ENCODE measurements at regions not wholly inside any gene's neighbourhood (a gene's known extent, or its start where the extent isn't known, plus 50 kb on each side); places are given as distances from the start of the nearest gene placed in this dataset.

- intact Hi-C loops (cut with DNase I; ENCODE audit: low total_unique reads): no loop called here
- Histone ChIP-seq H3K27ac (no peak overlapping the region), H3K9me3 (no peaks in the 10 kb centered on the region), H3K36me3 (no peaks in the 10 kb centered on the region), H3K4me1 (no peaks in the 10 kb centered on the region), H3K4me3 (no peak overlapping the region), H3K27me3 (peaks cover 0 to 30% of the 10 kb centered on the region in 2 donors)
- DNase-seq (ENCODE audit: low spot score in 2 of 2): no peak
- no peak for TF ChIP-seq POLR2A (IDR thresholded peaks at IDR 0.05)
- TF ChIP-seq POLR2AphosphoS5 (IDR thresholded peaks at IDR 0.05): no peak
- no peak for TF ChIP-seq CTCF (IDR thresholded peaks at IDR 0.05)
These were observed 238.1 kb upstream of the DIAPH2 start for GRCh38 chrX:96446524-96446923.

DNA sequence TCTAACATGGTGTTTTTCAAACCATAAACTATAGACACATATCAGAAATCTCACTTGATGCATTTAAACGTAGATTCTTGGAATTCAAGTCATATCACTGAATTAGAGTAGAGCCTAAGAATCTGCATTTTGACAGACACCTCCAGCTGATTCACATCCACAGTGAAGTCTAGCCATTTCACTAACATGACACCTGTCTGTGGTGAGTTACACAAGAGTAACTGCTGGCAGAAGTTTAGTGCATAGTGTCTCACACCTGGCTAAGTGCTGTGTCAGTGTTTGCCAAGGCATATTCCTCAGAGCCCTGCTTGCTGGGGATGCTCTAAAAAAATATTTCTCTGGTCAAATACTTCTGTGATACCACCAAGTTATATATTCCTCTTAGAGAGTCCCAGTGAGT is 237.5 kb upstream of the DIAPH2 start:
- Histone ChIP-seq H3K27me3 (peaks cover 0 to 30% of the 10 kb centered on the region in 2 donors), H3K36me3 (no peaks in the 10 kb centered on the region), H3K27ac (no peak overlapping the region), H3K4me1 (no peaks in the 10 kb centered on the region), H3K4me3 (no peak overlapping the region), H3K9me3 (no peaks in the 10 kb centered on the region)
- DNase-seq (ENCODE audit: low spot score in 2 of 2): no peak
- intact Hi-C loops (cut with DNase I; ENCODE audit: low total_unique reads): no loop called here
- TF ChIP-seq POLR2A (IDR thresholded peaks at IDR 0.05): no peak
- TF ChIP-seq CTCF (IDR thresholded peaks at IDR 0.05): no peak
- no peak for TF ChIP-seq POLR2AphosphoS5 (IDR thresholded peaks at IDR 0.05)

DNA sequence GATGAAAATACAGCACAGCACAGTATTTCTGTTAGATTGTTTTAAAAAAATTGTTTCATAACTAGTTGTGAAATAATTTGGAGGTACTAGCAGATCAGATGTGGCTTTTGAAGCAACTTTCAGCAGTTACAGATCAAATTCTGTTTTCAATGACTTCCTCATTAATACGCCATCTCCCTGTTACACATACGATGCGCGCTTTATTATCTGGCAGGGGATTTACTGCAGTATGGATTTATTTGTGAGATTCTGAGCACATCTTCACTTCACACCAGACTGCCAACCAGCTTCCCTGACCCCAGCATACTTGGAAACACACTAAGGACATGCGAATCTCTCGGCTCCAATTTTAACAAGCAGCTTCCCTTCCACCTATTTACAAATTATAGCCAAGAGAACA is 235.5 kb upstream of the DIAPH2 start:
- Histone ChIP-seq H3K27me3 (peaks cover 0 to 30% of the 10 kb centered on the region in 2 donors), H3K27ac (no peak overlapping the region), H3K4me3 (no peak overlapping the region), H3K4me1 (no peaks in the 10 kb centered on the region), H3K36me3 (no peaks in the 10 kb centered on the region), H3K9me3 (no peaks in the 10 kb centered on the region)
- intact Hi-C loops (cut with DNase I; ENCODE audit: low total_unique reads): no loop called here
- no peak for DNase-seq (ENCODE audit: low spot score in 2 of 2)
- no peak for TF ChIP-seq CTCF (IDR thresholded peaks at IDR 0.05)
- TF ChIP-seq POLR2AphosphoS5 (IDR thresholded peaks at IDR 0.05): no peak
- no peak for TF ChIP-seq POLR2A (IDR thresholded peaks at IDR 0.05)

DNA sequence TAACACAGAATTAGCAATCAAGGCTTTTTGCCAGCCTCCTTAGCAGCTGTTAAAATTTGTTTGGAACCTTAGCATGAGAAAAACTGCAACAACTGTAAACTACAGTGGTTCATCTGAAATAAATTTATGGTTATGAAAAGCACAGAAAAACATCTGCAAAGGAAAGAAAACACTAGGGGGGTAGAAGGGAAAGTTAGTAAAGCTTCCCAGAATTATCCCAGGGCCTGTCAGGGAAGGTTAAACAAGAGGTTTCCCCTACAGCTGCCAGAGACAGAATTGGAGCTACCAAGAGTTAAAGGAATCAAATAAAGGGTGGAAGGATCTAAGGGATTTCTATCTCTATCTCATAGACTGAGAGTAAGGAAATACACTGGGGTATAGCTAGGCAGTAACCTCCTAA is 234.7 kb upstream of the DIAPH2 start:
- H3K9me3 ChIP-seq: no peaks in the 10 kb centered on the region
- H3K27ac ChIP-seq: no peak overlapping the region
- peaks cover 0 to 26% of the 10 kb centered on the region in 2 donors for H3K27me3 ChIP-seq
- H3K36me3 ChIP-seq: no peaks in the 10 kb centered on the region
- no peak overlapping the region for H3K4me3 ChIP-seq
- TF ChIP-seq POLR2A (IDR thresholded peaks at IDR 0.05) (no peak), POLR2AphosphoS5 (IDR thresholded peaks at IDR 0.05) (no peak), CTCF (IDR thresholded peaks at IDR 0.05) (no peak)
- no peaks in the 10 kb centered on the region for H3K4me1 ChIP-seq
- intact Hi-C loops (cut with DNase I; ENCODE audit: low total_unique reads): no loop called here
- no peak for DNase-seq (ENCODE audit: low spot score in 2 of 2)

GRCh38 chrX:96453139-96453538 is 231.5 kb upstream of the DIAPH2 start:
- H3K36me3 ChIP-seq: no peaks in the 10 kb centered on the region
- intact Hi-C loops (cut with DNase I; ENCODE audit: low total_unique reads): no loop called here
- H3K27ac ChIP-seq: no peak overlapping the region
- peaks cover 0 to 22% of the 10 kb centered on the region in 2 donors for H3K27me3 ChIP-seq
- H3K4me1 ChIP-seq: no peaks in the 10 kb centered on the region
- DNase-seq (ENCODE audit: low spot score in 2 of 2): no peak
- TF ChIP-seq POLR2AphosphoS5 (IDR thresholded peaks at IDR 0.05) (no peak), POLR2A (IDR thresholded peaks at IDR 0.05) (no peak), CTCF (IDR thresholded peaks at IDR 0.05) (no peak)
- no peak overlapping the region for H3K4me3 ChIP-seq
- no peaks in the 10 kb centered on the region for H3K9me3 ChIP-seq

Measured in breast epithelium (tissue), 4 donors.